GM19397 (cell line): ENCODE measurements at regions not wholly inside any gene's neighbourhood (a gene's known extent, or its start where the extent isn't known, plus 50 kb on each side); places are given as distances from the start of the nearest gene placed in this dataset.

Experiments
- ATAC-seq: cut with Tn5 transposase; IDR thresholded peaks from one replicate; pipeline ENCODE4 v1.9.1; 2021; ENCODE audit warnings: mild to moderate bottlenecking, moderate library complexity; ENCODE audit not compliant: unreplicated experiment

DNA sequence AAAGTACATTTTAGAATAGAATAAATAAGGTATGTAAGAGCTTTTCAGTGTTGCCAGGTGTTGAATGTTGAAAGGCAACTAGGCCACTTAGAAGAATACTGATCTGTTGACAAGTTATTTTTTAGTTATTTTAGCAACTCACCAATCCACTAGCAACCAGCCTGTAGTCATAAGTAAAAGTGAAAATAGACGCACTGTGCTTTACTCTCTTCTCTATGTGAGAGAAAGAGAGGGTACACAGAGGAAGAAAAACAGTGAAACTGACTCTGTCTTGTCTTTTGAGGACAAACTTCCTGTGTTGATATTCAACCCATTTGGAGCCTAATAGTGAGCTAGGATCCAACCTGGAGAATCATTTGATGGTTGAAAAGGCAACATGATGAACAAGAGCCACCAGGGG lies 327.1 kb upstream of the GOLIM4 start:
- no peak for ATAC-seq

DNA sequence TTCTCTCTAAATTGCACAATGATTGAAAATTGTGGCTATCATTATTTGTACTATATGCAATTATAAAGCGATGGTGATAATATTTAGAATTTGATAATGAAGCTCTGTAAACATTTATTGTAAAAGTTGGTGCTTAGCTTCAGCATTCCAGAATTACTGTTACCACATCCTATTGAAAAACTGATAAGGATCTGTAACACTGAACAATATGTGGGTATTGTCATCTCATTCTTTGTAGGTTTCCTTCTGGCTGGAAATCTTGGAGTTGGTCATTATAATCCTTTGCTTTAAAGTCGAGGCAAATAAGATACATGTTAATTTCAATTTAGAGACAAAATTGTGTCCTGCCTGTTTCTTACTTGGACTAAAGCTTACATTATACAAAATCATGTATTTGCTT lies 323.4 kb upstream of the GOLIM4 start:
- no peak for ATAC-seq

DNA sequence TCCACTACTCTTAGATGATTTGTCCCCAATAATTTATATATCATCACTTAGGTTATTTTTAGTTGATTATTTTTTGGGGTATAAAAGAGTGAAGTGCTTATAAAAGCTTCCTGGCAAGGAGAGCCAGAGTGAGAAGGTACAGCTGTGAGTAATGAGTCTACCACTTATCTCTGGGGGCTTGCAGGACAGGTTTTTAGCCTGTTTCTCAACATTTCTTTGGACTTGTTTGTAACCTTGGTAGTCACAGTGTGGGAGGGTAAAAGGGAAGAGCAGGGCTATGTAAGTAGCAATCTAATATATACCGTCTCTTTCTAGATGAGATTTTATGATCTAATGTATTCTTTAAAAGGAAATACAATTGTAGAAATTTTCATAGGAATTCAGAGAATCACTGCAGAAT lies 321.3 kb upstream of the GOLIM4 start:
- ATAC-seq: no peak

DNA sequence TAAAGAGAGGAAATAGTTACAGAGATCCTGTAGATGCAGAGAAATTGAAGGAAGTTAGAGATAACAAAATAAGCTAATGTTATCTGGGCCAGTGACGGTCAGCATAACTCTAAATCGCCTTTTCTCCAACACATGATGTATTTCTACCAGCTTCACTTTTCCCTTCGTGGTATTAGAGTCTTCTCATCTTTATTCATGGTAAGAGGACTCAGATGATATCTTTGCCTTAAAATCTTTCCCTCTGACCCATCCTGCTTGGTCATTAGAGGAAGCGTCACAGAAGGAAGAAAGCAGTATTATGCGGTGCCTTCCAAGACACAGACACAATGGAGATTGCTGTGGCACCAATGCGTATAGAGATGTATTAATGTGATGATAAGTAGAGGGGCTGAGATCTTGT lies 320.7 kb upstream of the GOLIM4 start:
- no peak for ATAC-seq

DNA sequence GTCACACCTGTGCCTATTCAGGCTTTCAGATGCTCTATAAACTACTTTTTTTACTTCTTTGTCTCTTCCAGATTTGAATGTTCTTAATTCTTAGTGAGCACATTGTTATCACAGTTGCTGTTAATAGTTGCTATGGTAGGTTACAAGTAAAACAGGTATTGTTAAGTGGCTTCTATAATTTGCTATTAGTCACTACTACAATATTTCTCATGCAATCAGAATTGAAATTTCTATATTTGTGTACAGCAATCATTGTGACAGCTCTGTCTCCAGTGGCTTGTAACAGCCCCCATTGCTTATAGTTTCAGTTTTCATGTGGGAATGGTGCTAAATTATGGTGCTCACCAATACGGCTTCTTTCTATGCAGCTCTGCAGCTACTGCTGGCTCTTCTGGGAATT lies 318.4 kb upstream of the GOLIM4 start:
- no peak for ATAC-seq

DNA sequence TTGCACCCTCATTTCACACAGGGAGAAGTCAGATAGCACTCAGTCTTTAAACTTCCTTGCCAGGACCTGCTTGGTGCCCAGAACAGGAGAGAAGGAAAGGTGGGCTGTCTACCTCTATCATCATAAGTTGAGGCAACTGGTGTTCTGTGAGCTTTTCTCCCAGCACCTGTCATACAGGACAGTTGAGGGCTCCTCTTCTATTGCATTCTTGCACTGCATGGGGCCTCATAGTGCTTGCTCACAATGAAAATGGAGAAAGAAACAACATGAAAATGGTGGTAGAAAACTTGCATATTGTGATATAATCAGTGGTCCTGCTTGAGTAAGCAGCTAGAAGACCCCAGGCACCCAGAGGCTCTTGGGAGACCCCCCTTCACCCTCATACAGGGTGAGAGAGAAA lies 311.7 kb upstream of the GOLIM4 start:
- no peak for ATAC-seq

DNA sequence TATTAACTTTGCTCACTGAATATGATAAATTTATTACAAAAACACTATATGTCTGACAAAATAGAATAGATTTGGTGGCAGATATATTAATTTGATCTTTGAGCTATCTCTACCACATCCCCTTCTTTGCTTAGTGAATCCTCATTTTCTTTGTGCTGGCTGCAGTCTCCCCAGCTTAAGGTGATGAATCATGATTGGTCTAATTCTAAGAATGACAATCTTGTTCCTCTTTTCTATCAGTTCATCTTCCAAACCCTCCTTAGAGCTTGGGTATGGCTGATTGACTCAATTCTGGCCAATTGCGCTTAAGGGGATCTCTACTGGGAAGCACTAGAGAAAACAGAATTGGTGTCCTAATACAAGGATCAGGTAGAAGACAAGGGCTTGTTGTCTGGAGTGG lies 309.6 kb upstream of the GOLIM4 start:
- ATAC-seq: no peak

DNA sequence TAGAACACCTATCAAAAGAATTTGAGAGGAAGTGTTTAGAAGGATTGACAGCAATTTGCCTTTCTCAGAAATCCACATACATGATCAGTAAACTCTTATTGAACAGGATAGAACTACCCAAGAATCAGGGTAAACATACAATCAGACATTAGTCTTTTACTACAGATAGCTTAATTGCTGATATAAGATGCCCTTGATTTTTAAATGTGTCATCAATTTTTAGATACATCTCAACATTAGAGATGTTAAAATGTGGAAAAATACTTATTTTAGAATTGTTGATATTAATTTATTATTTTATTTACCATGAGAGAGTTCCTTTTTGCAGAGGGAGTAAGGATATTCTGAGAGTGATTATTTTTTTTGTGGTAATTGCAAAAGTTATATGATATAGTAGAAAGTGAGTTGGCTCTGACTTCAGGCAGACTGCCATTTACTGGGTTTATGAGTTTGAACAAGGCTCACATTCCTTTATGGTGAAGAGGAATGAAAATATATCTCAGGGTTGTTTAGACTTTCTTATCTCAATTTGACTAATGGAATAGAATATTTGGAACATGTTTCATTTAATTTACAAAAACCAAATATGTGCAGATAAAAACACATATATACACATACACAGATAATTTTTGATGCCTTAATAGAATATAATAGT lies 302.8 kb upstream of the GOLIM4 start:
- no peak for ATAC-seq

DNA sequence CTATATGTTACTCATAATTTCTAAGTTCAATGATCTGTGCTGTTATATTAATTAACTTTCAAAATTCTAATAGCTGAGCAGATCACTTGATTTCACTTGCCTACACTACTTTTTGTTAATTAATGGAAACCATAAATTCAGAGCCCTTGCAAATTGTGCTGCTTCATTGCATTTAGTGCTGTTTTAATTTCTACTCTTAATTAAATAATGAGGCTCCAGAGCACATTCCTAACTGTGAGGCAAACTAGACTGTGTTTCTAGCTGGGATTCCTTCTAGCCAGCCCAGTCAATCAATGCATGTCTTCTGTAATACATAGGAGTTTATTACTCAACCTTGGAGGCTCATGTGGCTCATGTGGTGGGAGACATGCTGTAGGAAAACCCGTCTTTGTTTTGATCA lies 301.1 kb upstream of the GOLIM4 start:
- no peak for ATAC-seq

DNA sequence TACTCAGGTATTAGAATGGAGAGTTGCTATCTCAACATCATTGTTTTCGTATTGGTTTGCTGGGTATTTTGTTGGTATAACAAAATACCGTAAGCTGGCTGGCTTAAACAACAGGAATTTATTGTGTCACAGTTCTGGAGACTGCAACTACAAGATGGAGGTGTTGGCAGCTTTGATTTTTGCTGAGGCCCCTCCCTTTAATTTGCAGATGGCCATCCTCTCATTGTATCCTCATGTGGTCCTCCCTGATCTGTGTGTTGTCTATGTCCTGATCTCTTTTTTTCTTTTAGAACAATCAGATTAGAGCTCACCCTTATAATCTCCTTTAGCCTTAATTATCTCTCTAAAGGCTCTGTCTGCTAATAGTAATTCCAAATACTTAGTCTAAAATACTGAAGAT lies 299.8 kb upstream of the GOLIM4 start:
- ATAC-seq: no peak

DNA sequence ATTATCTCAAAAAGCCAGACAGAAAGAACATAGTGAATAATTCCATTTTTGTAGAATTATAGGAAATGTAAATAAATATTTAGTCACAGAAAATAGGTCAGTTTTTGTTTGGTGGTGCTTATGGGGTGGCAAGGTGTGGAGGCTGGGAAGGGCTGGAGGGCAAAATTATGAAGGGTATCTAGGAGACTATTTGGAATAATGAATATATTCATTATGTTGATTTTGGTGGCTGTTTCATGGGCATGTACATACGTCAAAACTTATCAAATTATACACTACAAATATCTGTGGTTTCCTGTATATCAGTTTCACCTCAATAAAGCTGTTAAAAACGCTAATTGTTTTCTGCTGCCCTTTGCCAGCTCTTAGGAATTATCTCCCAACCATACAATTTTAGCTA lies 298.7 kb upstream of the GOLIM4 start:
- ATAC-seq: no peak

DNA sequence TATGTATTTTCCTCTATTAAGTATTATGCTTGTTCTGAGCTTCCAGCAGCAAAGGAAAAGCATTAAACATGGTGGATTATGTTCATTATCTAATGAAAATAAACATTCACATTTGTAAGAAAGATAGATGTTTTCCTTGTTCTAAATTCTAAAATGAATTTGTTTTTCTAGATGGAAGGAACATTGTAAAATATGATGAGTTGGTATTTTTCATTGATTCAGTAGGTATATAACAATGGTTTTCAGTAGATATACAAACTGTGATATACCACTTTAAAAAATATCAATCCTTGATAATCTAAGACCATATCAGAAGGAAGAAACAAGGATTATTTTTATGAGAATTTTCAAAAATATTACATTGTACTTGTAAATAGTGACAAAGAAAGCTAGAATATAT lies 290.6 kb upstream of the GOLIM4 start:
- ATAC-seq: no peak

DNA sequence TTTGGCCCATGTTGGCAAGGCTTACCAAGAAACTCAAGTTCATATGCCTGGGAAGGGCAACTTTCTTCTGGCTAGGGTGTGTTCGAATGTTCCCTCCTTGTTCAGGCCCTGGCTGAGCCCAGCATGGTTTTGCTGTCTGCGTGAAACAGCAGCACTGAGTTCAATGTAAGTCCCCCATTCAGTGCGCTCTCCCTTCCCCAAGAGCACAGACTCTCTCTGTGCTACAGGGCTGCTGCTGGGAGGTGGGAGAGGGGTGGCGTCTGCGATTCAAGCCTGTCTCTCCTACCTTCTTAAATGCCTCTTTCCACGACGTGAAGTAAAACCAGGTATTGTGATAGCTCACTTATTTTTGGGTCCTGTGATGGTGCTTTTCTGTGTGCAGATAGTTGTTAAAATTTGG lies 289.3 kb upstream of the GOLIM4 start:
- no peak for ATAC-seq

DNA sequence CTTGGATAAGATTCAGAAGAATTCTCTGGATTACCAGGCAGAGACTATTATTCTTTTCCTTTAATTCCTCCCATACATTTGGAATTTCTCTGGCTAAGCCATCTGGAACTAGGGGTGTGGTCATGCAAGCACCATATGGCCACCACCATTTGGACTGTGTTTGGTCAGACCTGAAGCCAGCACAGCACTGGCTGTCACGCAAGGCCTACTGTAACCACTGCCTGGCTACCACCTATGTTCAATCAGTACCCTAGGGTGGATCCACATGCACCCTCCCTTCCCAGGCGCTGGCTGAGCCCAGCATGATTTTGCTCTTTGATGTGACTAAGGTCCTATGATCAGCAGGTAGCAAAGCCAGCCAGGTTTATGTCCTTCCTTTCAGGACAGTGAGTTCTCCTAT lies 287.8 kb upstream of the GOLIM4 start:
- no peak for ATAC-seq

DNA sequence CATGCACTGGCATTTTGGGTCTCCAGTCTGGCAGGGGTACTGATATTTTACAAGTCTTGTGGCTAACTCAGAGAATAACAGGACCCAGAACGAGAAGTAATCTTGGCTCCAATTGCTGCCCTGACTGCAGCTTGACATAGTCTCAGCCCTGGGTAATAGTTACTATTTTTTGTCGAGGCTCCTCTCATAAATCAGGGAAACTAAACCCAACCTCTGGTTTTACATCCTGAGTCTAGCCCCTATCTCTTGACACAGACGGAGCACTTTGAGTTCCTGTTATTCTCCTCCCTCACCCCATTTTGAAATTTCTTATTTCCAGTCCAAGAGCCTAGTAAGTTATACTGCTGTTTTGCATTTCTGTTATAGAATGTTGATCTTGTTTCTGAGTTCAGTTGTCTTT lies 276.1 kb upstream of the GOLIM4 start:
- ATAC-seq: no peak

DNA sequence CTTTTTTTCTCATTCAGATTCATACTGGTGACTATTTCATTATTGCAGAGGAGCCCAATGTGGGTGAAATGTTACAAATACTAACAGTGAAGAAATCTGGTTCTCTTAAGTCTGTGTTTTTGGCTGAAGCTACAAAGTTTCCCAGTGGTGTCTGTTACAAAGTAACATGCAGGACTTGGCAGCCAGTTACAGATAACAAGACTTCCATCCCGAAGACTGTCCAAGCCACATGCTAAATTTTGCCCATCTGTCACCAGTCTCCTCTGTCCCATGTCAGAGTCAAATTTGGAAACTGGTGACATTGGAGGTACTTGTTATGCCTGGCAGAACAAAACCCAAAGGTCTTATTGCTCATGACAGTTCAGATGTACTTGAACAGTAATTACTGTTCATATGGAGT lies 269.2 kb upstream of the GOLIM4 start:
- ATAC-seq: no peak

DNA sequence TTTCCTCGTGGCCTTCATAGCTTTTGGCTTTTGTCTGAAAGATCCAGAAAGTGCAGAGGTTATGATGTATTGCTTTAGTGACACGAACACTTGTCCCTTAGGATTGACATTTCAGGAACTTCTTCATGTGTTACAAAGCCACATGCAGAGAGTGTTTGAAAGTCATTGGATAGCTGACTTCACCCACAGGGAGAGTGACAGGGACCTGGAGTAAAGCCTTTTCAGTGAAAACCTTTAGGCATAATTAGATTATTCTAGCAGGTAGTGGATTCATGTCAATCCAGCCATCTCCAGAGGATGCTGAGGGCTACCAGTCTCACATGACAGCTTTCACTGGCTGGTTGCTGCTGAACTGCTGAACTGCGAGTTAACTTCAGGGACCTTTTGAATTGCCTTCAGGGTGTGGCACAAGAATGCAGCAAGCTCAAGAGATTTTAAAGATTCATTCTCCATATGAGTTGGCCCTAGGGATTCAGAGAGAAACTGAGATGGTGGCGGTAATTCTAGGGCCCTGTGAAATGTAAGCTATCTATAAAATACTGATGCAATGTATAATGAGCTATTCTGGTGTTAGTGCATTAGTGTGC lies 267.0 kb upstream of the GOLIM4 start:
- ATAC-seq: no peak

DNA sequence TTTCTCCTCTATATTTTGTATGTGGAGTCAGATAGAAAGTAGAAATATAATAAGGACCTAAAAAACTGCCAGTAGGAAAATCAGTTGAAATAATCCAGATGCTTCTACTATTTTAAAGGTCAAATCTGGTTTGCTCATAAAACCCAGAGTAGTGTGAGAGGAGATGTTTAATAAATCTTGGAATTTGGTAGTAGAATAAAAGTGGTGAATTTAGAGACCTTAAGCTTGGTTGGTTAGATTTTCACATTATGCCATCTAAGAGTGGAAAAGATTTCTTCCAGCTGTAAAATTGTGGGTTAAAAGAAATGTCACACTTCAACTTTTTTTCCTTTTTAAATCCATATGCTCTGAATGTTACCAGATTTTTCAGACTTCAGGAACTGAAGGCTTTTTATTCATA lies 266.4 kb upstream of the GOLIM4 start:
- no peak for ATAC-seq

DNA sequence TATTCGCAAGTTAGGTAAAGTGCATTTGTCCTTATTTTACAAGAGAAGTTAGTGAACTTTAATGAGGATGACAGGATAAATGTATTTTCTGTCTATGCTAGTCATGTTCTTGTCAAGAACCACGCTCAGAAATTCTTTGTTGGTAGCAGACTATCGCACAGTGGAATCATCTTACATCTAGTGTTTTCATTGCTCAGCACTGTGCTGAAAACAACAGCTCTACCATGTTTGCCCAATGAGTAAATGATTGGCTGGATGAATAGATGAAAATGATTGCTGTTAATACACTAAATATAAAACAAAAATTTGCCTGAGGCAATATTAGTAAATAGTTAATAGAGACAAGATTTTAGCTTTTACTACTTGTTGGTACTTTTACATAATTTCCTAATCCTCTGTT lies 265.3 kb upstream of the GOLIM4 start:
- no peak for ATAC-seq

DNA sequence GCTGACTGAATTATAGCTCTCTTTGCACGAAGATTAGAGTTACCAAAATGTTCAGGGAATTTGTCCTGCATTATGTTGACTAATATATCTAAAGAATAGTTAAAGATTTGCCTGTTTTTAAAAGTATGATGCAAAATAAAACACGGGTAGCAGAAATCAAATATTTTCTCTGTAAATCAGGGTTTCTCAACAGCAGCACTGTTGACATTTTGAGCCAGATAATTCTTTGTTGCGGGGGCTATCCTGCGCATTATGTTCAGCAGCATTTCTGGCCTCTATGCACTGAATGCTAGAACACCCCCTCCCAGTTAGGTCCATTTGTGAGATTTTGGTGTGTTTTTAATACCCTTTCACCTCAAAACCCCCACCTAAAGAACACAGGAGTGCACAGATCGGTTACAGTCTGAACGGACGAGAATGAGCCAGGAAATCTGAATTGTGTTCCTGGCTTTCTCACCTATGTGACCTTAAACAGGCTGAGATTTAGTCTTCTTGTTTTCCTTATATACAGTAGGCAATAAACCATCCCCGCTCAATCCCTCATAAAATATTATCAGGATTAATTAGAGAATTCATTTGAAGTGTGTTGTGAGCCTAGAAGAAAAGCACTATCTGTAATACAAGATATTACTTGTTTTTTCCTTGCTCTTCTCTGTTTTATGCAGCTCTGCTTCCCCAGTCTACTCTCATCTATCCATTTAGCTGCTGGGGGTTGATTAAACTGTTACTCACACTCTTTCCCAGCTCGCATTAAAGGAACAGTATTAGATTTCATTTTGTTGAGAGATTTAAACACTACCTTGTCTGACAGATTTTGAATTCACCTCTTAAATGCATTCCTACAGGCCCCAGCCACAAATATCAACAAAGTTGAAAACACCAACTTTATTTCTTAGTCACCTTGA lies 247.5 kb upstream of the GOLIM4 start:
- no peak for ATAC-seq

DNA sequence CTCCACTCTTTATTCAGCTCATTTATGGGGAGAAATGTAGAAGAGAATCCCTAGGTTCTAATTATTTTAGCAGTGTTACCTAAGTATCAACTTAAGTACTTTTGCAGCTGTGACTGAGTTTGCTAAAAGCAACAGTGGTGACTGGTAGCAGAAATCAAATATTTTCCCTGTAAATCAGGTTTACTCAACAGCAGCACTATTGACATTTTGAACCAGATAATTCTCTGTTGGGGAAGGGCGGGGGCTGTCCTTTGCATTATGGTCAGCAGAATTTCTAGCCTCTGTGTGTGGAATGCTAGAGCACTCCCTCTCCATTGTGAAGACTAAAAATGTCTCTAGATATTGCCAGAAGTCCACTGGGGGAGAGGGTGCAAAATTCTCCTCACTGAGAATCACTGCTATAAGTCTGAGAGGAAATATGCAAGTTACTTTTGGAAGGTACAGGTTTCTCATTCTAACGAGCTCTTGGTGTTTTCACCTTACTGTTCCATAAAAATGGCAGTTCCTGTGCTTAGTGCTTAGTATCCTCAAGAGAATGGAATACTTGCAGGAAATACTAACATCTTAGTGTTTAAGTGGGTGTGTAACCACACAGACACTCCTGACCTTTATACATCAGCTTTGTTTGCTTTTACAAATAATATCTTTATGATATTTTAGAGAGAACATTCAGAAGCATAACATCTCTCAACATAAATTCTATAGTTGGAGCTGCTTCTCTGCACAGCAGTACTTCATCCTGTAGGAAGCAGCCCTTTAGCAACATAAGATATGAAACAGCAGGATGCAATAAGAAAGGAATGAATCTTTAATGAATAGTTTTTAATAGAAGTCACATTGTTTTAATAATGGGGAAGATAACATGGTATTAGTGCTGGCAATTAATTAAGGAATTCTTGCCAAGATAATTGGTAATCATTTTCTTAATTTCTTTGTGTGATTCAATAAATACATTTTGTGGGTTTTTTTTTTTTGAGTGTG lies 246.5 kb upstream of the GOLIM4 start:
- ATAC-seq: no peak
